ENCODE measurements at regions not wholly inside any gene's neighbourhood (a gene's known extent, or its start where the extent isn't known, plus 50 kb on each side); places are given as distances from the start of the nearest gene placed in this dataset.
"Not testable (repeated sequence)": the region's sequence is repeated elsewhere in the genome, so short reads cannot be mapped to it uniquely, and the experiment has no call there.

- Histone ChIP-seq H3K27ac (ENCODE audit: low read length) (no peak overlapping the region), H3K4me1 (ENCODE audit: control insufficient read depth, insufficient read depth, low read length) (no peaks in the 10 kb centered on the region), H3K27me3 (ENCODE audit: control insufficient read depth, insufficient read depth, low read length) (no peaks in the 10 kb centered on the region), H3K4me3 (ENCODE audit: low read length) (no peak overlapping the region), H3K9me3 (ENCODE audit: control insufficient read depth, insufficient read depth, low read length) (no peaks in the 10 kb centered on the region), H3K36me3 (ENCODE audit: control insufficient read depth, insufficient read depth, low read length) (no peaks in the 10 kb centered on the region)
- DNase-seq (ENCODE audit: low read depth, low spot score), result no peak
- WGBS (ENCODE audit: insufficient coverage, insufficient read length), result no CpG with 5 or more reads among the region's 2 CpGs
Measured at GRCh38 chr2:123648956-123649355, 376.1 kb upstream of the CNTNAP5 start.

- H3K27me3 ChIP-seq (ENCODE audit: control insufficient read depth, insufficient read depth, low read length), result no peaks in the 10 kb centered on the region
- no peak for DNase-seq (ENCODE audit: low read depth, low spot score)
- H3K9me3 ChIP-seq (ENCODE audit: control insufficient read depth, insufficient read depth, low read length), result no peaks in the 10 kb centered on the region
- H3K36me3 ChIP-seq (ENCODE audit: control insufficient read depth, insufficient read depth, low read length), result no peaks in the 10 kb centered on the region
- no peaks in the 10 kb centered on the region for H3K4me1 ChIP-seq (ENCODE audit: control insufficient read depth, insufficient read depth, low read length)
- H3K4me3 ChIP-seq (ENCODE audit: low read length), result no peak overlapping the region
- no CpG with 5 or more reads among the region's 5 CpGs for WGBS (ENCODE audit: insufficient coverage, insufficient read length)
- no peak overlapping the region for H3K27ac ChIP-seq (ENCODE audit: low read length)
Measured at GRCh38 chr2:123651151-123651550, 373.9 kb upstream of the CNTNAP5 start.

GRCh38 chr2:123652320-123652719 is 372.8 kb upstream of the CNTNAP5 start:
- Histone ChIP-seq H3K27ac (ENCODE audit: low read length) (no peak overlapping the region), H3K9me3 (ENCODE audit: control insufficient read depth, insufficient read depth, low read length) (no peaks in the 10 kb centered on the region), H3K27me3 (ENCODE audit: control insufficient read depth, insufficient read depth, low read length) (no peaks in the 10 kb centered on the region), H3K4me3 (ENCODE audit: low read length) (no peak overlapping the region), H3K36me3 (ENCODE audit: control insufficient read depth, insufficient read depth, low read length) (no peaks in the 10 kb centered on the region), H3K4me1 (ENCODE audit: control insufficient read depth, insufficient read depth, low read length) (no peaks in the 10 kb centered on the region)
- DNase-seq (ENCODE audit: low read depth, low spot score), result no peak
- WGBS (ENCODE audit: insufficient coverage, insufficient read length), result no CpG with 5 or more reads among the region's 1 CpG

GRCh38 chr2:123656590-123656989 is 368.5 kb upstream of the CNTNAP5 start:
- no CpG with 5 or more reads among the region's 4 CpGs for WGBS (ENCODE audit: insufficient coverage, insufficient read length)
- no peak for DNase-seq (ENCODE audit: low read depth, low spot score)
- Histone ChIP-seq H3K4me3 (ENCODE audit: low read length) (no peak overlapping the region), H3K36me3 (ENCODE audit: control insufficient read depth, insufficient read depth, low read length) (no peaks in the 10 kb centered on the region), H3K27me3 (ENCODE audit: control insufficient read depth, insufficient read depth, low read length) (no peaks in the 10 kb centered on the region), H3K4me1 (ENCODE audit: control insufficient read depth, insufficient read depth, low read length) (no peaks in the 10 kb centered on the region), H3K9me3 (ENCODE audit: control insufficient read depth, insufficient read depth, low read length) (no peaks in the 10 kb centered on the region), H3K27ac (ENCODE audit: low read length) (no peak overlapping the region)

GRCh38 chr2:123659120-123659519 is 366.0 kb upstream of the CNTNAP5 start:
- no CpG with 5 or more reads among the region's 1 CpG for WGBS (ENCODE audit: insufficient coverage, insufficient read length)
- Histone ChIP-seq H3K27ac (ENCODE audit: low read length) (no peak overlapping the region), H3K9me3 (ENCODE audit: control insufficient read depth, insufficient read depth, low read length) (no peaks in the 10 kb centered on the region), H3K4me1 (ENCODE audit: control insufficient read depth, insufficient read depth, low read length) (no peaks in the 10 kb centered on the region), H3K36me3 (ENCODE audit: control insufficient read depth, insufficient read depth, low read length) (no peaks in the 10 kb centered on the region), H3K4me3 (ENCODE audit: low read length) (no peak overlapping the region), H3K27me3 (ENCODE audit: control insufficient read depth, insufficient read depth, low read length) (no peaks in the 10 kb centered on the region)
- DNase-seq (ENCODE audit: low read depth, low spot score), result no peak

- H3K9me3 ChIP-seq (ENCODE audit: control insufficient read depth, insufficient read depth, low read length), result no peaks in the 10 kb centered on the region
- no peak overlapping the region for H3K27ac ChIP-seq (ENCODE audit: low read length)
- DNase-seq (ENCODE audit: low read depth, low spot score), result no peak
- H3K36me3 ChIP-seq (ENCODE audit: control insufficient read depth, insufficient read depth, low read length), result no peaks in the 10 kb centered on the region
- H3K27me3 ChIP-seq (ENCODE audit: control insufficient read depth, insufficient read depth, low read length), result no peaks in the 10 kb centered on the region
- H3K4me1 ChIP-seq (ENCODE audit: control insufficient read depth, insufficient read depth, low read length), result no peaks in the 10 kb centered on the region
- no peak overlapping the region for H3K4me3 ChIP-seq (ENCODE audit: low read length)
Measured at GRCh38 chr2:123670286-123670685, 354.8 kb upstream of the CNTNAP5 start.

GRCh38 chr2:123683797-123684196 is 341.3 kb upstream of the CNTNAP5 start:
- H3K36me3 ChIP-seq (ENCODE audit: control insufficient read depth, insufficient read depth, low read length); H3K4me1 ChIP-seq (ENCODE audit: control insufficient read depth, insufficient read depth, low read length); H3K27ac ChIP-seq (ENCODE audit: low read length); DNase-seq (ENCODE audit: low read depth, low spot score); H3K27me3 ChIP-seq (ENCODE audit: control insufficient read depth, insufficient read depth, low read length); H3K9me3 ChIP-seq (ENCODE audit: control insufficient read depth, insufficient read depth, low read length); H3K4me3 ChIP-seq (ENCODE audit: low read length): not testable (repeated sequence)
- WGBS (ENCODE audit: insufficient coverage, insufficient read length), result no CpG with 5 or more reads among the region's 23 CpGs

- no peak for DNase-seq (ENCODE audit: low read depth, low spot score)
- Histone ChIP-seq H3K4me3 (ENCODE audit: low read length) (no peak overlapping the region), H3K27me3 (ENCODE audit: control insufficient read depth, insufficient read depth, low read length) (no peaks in the 10 kb centered on the region), H3K36me3 (ENCODE audit: control insufficient read depth, insufficient read depth, low read length) (no peaks in the 10 kb centered on the region), H3K4me1 (ENCODE audit: control insufficient read depth, insufficient read depth, low read length) (no peaks in the 10 kb centered on the region), H3K27ac (ENCODE audit: low read length) (no peak overlapping the region), H3K9me3 (ENCODE audit: control insufficient read depth, insufficient read depth, low read length) (no peaks in the 10 kb centered on the region)
- WGBS (ENCODE audit: insufficient coverage, insufficient read length), result no CpG with 5 or more reads among the region's 11 CpGs
Measured at GRCh38 chr2:123687064-123687463, 338.0 kb upstream of the CNTNAP5 start.

- Histone ChIP-seq H3K36me3 (ENCODE audit: control insufficient read depth, insufficient read depth, low read length) (no peaks in the 10 kb centered on the region), H3K27ac (ENCODE audit: low read length) (no peak overlapping the region), H3K4me3 (ENCODE audit: low read length) (no peak overlapping the region), H3K4me1 (ENCODE audit: control insufficient read depth, insufficient read depth, low read length) (no peaks in the 10 kb centered on the region), H3K9me3 (ENCODE audit: control insufficient read depth, insufficient read depth, low read length) (no peaks in the 10 kb centered on the region), H3K27me3 (ENCODE audit: control insufficient read depth, insufficient read depth, low read length) (no peaks in the 10 kb centered on the region)
- DNase-seq (ENCODE audit: low read depth, low spot score), result no peak
- no CpG with 5 or more reads among the region's 16 CpGs for WGBS (ENCODE audit: insufficient coverage, insufficient read length)
Measured at GRCh38 chr2:123688231-123688940, 336.7 kb upstream of the CNTNAP5 start.

- no peak for DNase-seq (ENCODE audit: low read depth, low spot score)
- no peak overlapping the region for H3K27ac ChIP-seq (ENCODE audit: low read length)
- no peaks in the 10 kb centered on the region for H3K9me3 ChIP-seq (ENCODE audit: control insufficient read depth, insufficient read depth, low read length)
- H3K27me3 ChIP-seq (ENCODE audit: control insufficient read depth, insufficient read depth, low read length), result no peaks in the 10 kb centered on the region
- H3K36me3 ChIP-seq (ENCODE audit: control insufficient read depth, insufficient read depth, low read length), result no peaks in the 10 kb centered on the region
- no CpG with 5 or more reads among the region's 2 CpGs for WGBS (ENCODE audit: insufficient coverage, insufficient read length)
- H3K4me3 ChIP-seq (ENCODE audit: low read length), result no peak overlapping the region
- no peaks in the 10 kb centered on the region for H3K4me1 ChIP-seq (ENCODE audit: control insufficient read depth, insufficient read depth, low read length)
Measured at GRCh38 chr2:123692121-123692520, 333.0 kb upstream of the CNTNAP5 start.

GRCh38 chr2:123693836-123694235 is 331.3 kb upstream of the CNTNAP5 start:
- Histone ChIP-seq H3K4me3 (ENCODE audit: low read length) (no peak overlapping the region), H3K27ac (ENCODE audit: low read length) (no peak overlapping the region), H3K36me3 (ENCODE audit: control insufficient read depth, insufficient read depth, low read length) (no peaks in the 10 kb centered on the region), H3K27me3 (ENCODE audit: control insufficient read depth, insufficient read depth, low read length) (no peaks in the 10 kb centered on the region), H3K9me3 (ENCODE audit: control insufficient read depth, insufficient read depth, low read length) (no peaks in the 10 kb centered on the region), H3K4me1 (ENCODE audit: control insufficient read depth, insufficient read depth, low read length) (no peaks in the 10 kb centered on the region)
- no CpG with 5 or more reads among the region's 1 CpG for WGBS (ENCODE audit: insufficient coverage, insufficient read length)
- no peak for DNase-seq (ENCODE audit: low read depth, low spot score)

All from iPS DF 6.9 (cell line).